ENCODE measurements at regions not wholly inside any gene's neighbourhood (a gene's known extent, or its start where the extent isn't known, plus 50 kb on each side); places are given as distances from the start of the nearest gene placed in this dataset.

DNA sequence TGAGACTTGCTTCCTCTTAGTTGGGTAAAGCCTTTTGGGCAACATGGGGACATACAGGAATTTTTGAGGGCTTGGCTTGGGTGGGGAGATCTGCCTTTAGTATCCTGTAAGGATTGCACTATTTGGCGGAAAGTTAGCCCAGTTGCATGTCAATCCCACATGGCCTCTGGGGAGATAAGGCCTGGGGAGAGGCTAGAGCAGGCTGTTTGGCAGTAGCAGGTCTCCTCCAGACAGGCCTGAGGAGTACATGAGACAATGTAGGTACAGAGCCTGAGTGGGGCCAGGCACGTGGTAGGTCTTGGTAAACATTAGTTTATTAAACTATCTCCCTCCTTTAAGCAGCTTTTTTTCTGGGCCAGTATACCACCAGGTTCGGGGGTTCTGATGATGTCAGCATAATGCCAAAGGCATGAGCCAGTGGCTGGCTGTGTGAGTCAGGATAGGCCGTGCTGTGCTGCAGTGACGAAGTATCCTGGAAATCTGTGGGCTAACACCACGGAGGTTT is 147.9 kb downstream of the VEGFA start:
- DNase-seq (ENCODE audit: low spot score) = no peak

DNA sequence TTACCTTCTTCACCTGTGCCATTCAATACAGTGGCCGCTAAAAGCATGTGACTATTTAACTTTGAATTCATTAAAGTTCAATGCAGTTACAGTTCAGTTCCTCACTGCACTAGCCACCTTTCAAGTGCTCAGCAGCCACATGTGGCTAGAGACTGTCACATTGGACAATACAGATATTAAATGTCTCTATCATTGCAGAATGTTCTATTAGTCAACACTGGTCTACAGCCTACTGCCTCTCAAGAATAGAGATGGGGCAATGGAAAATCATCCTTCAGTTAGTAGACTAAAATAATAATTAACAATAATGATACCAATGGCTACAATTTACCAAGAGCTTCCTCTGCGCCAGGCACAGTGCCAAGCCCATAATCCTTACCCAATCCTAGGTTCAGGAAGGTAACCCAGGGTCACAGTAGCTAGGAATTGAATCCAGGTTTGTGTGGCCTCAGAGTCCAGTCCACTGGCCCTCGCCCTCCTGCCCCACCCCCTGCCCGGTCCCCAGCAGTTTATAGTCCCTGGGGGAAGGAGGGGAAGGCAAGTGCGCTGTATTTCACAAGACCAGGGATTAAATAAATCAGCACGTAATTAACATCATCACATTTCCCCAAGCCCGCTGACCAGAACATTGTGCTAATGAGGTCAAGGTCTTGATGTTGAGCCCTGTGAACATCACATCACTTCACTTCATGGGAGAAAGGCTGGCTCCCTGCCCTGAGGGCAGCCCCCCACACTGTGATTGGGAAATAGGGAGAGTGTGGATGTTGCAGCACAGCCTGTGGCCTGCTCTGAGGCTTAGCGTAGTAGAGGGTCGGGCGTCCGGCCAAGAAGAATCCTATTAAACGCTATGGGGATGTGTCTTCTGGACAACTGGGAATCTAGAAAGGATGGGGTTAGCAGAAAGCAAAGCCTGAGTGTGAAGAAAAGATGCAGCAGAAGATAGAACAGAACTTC is 147.2 kb downstream of the VEGFA start:
- DNase-seq (ENCODE audit: low spot score) = no peak

DNA sequence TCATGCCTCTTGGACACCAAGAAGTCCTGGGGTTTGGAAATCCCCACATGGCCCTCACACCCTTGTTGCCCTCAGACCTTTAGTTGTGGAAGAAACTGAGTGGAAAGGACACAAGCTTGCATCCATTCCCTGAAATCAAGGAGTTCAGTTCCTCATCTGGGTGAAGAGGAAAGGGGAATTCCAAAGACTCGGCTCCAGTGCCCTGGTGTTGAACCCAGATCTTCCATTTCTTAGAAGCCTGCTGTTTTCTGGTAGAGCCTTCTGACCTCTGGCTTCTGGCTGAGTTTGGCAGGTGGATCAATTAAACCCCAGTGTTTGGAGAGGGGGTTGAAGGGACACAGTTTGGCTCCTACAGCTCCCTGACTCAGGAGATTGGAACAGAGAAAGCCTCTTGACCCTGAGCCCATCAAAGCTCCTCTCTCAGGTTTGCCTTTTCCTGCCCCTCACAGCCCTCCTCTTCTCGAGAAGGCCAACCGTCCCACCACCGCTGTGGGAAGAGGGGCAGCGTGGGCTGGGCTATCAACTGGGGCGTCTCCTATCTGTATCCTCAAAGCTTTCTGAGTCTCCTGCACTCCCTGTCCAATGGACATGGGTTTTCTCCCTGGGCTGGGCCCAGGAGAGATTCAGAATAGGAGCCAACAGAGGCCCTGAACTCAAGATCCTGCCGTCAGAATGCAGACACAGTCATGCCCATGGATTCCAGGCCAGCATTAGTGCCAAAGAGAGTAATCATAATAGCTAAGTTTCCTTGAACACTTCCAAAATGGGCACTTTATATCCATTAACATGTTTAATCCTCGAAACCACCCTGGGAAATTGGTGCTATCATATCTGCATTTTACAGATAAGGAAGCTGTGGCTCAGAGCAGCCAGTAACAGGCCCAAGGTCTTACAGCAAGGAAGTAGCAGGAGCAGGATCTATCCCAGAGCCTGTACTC is 146.2 kb downstream of the VEGFA start:
- DNase-seq (ENCODE audit: low spot score) = no peak

DNA sequence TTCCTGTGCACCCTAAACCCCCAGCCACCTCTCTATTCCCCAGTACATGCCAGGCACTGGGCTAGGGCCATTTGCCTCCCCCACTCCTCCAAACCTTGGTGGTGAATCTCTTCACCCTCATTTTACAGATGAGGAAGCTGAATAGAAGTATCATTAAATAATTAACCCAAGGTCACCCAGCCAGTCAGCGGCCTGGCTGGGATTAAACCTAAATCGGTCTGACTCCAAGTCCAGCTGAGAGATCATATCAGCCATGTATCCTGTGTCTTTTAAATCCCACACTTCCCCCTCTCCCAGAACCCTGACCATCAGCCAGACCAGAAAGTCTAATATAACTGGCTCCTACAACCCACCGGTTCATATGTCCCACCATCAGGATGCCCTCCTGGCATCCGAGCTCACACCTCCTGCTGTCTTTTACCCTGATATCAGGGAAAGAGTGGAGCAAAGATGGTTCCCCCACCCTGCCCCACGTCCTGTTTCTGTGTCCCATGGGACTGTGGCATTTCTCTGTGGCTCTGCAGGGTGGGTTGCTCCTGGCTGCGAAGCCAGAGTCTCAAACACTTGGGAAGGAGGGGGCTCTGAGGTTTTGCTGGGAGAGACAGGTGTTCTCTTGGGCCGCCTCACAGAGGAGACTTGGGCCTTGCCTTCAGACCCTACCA is 145.3 kb downstream of the VEGFA start:
- no peak for DNase-seq (ENCODE audit: low spot score)

DNA sequence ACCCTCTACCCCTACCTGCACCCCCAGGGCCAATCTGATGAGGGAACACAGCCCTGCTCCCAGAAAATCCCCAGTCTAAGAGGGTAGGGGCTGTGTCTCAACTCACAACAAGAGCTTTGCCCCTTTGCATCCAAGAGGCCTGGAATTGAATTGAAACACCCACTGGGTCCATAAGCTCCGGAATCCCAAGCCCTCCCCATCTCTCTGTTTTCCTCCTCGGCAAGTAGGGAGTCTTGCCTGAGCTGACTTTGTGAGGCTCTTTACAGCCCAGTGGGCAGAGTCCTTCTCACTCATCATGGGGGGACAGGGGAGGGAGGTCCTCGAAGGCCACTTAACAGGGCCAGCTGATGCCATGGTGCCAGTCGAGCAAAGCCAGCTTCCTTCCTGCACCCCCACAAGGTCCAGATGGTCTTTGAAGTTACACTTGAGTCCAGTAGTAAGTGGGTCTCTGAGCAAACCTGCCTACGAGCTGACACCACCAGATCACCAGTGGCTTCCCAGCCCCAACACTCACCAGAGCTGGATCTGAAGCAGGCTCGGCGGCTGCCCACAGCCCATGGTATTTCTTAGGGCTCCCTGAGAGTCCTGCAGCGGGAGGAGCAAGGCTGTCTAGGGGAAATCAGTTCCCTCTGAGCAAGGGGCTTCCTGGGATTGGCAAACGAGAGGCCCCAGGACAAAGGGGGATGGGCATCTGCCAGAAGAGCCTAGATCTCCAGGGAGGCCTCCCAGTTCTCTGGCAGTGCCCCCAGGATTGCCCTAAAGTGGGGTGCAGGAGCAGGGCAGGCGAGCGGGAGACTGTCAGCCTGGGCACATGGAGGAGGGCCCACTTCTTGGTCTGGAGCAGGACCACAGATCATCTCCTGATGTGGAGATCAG is 144.5 kb downstream of the VEGFA start:
- DNase-seq (ENCODE audit: low spot score) = no peak

DNA sequence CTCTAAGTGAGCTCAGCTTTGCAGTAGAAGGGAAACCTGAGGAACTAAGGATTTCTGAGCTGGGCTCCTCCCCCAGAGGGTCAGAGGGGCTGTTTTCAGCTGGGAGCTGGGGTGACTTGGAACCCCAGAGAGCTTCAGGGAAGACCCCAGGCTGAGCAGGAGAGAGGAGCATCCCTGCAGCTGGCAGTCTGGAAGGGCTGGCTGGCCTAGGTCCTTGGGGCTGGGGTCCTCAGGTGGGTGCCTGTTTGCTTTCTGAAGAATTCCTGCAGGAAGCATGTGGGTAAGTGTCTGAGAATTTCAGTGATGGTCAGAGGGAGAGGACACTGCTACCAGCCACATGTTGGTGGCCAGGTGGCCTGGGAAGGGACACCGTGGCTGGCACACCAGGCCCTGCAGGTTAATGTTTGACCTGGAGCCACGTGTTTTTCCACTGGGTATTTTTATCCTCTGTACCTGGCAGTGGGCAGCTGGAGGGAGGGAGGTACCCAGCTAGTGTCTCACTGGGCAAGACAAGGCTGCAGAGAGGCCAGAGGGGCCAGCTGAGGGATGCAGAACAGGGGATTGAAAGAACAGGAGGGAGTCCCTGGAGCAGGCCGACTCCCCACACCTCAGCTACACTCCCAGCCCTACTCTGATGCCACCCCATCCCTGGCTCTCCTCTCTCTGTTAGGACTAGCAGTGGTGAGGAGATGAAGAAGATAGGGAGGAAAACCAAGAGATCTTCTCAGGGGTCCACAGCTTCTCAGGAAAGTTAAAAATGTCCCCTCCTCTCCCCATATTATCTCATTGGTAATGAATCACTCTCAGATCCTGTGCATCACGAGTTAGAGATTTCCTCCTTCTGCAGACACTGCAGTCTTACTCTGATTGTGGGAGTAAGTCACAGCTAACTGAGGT is 143.6 kb downstream of the VEGFA start:
- DNase-seq (ENCODE audit: low spot score) = no peak

DNA sequence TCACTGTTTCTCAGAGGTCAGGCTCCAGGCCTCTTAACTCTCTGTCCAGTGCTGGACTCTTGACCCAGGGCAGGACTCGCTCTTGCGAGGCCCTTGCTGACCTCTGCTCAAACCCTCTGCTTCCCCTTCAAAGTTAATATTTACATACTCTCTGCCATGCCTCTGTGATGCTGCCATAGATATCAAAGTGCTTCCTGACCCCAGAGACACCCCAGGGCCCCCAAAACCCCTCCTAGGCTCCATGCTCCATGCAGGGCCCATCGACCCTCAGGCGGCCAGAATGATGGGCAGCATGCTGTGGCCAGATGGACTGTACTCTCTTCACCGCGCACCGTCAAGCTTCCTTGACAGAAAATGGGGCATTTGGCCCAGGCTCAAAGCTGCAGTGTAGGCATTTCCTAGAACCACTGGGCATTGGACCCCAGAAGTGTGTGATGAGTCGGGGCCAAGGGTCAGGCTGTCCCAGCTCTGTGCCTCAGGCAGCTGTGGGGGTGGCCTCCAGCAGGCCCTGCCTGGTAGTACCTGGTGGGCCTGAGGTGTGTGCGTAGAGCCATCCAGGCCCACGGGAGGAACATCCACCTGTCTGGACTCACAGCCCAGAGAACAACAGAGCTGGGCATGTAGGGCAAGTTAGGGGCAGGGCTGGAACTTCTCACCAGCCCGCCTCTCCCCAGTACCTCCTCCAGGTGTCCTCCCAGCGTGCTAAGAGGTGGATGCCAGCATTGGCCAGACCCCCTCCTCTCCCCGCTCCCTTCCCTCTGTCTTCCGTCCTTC is 142.8 kb downstream of the VEGFA start:
- DNase-seq (ENCODE audit: low spot score) = no peak

DNA sequence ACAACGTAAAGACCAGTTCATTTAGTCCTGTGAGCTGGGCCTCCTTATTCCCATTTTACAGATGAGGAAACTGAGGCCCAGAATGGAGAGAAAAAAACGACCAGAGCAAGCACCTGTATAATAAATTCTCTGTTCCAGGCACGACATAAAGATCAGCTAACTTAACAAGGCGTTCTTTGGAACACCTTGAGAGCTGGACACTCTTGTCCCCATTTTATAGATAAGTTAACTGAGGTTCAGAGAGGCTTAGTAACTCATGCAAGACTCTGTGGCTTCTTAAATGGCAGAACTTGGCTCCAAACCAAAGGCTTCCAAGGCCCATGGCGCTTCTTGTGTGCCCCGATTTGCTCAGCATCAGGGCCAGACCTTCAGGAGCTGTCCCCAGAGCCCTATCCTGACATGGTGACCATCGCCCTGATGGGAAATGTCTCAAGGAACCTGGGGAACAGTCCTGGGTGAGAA is 142.1 kb downstream of the VEGFA start:
- DNase-seq (ENCODE audit: low spot score) = no peak

DNA sequence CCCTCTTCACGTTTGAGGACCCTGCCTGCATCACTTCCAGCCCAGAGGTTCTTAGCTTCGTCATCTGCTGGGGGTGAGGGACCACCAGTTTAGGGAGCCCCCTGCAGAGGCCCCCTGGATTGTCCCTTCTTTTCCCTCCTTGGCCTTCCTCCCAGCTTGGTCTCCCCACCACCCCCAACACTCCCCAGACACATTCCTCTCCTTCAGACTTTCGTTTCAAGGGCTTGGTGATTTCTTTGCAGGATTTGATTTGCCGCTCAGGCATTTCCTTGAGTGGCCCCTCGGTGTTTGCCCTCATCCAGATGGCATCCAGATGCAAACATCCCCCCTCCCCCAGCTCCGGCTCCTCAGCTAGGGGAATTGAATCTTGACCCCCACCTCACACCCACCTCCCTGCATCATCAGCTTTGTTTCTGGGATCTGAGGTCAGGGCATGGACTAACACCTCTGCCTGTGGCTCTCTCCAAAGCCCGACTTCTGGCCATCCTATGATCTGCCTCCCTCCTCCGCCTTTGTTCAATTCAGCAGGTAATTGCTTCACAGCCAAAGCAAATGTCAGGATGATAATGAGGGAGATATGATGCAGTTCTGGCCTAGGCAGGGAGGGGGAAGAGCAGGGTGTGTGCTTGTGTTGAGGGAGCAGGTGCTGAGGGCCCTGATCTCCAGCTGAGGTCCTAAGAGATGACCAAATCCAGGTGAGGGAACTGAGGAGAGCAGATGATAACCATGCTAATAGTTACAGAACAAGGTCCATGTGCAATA is 141.5 kb downstream of the VEGFA start:
- no peak for DNase-seq (ENCODE audit: low spot score)

DNA sequence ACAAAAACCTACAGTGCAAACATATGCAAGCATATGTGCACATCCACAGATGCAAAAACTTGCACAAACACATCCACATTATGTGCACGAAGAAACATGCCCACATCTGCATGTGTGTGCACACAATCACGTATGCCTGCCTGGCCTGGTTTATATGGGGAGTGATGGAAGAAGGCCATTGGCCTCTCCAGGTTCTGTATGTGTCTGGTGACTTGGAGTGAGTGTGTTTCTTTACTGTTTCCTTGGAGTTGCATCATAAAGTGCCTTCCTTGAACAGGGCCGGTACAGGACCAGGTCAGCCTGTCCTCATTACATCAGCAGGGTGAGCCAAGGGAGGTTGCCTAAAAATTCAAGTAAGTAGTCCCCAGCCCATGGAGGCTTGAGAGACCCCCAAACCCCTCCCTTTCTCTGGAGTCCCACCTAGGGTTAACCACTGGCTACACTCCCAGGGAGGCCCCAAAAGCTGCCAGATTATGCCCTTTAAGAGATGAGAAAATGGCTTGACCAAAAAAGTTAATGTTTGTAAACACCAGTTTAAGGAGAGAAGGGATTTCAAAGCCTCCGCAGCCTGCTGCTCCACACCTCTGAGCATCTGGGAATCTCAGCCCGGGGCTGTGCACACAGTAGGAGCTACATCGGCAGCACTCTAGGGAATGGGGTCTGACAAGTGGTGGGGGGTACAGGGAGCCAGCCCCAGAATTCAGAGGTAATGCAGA is 140.8 kb downstream of the VEGFA start:
- no peak for DNase-seq (ENCODE audit: low spot score)

DNA sequence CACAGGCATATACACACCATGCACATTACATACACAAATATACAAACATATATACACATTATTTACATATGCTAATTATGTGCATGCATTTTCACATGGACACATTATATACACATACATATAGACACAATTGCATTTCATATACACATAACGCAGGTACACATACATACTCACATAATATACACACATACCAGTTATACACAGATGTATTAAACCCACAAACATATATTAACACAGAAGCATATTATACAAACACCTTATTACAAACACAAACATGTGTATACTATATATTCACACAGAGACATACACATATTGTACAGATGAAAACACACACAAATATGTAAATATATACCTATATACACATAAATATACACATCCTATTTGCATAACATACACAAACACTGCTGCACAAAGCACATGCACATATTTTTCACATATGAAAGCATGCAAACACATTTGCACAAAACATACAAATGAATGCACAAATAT is 140.2 kb downstream of the VEGFA start:
- no peak for DNase-seq (ENCODE audit: low spot score)

DNA sequence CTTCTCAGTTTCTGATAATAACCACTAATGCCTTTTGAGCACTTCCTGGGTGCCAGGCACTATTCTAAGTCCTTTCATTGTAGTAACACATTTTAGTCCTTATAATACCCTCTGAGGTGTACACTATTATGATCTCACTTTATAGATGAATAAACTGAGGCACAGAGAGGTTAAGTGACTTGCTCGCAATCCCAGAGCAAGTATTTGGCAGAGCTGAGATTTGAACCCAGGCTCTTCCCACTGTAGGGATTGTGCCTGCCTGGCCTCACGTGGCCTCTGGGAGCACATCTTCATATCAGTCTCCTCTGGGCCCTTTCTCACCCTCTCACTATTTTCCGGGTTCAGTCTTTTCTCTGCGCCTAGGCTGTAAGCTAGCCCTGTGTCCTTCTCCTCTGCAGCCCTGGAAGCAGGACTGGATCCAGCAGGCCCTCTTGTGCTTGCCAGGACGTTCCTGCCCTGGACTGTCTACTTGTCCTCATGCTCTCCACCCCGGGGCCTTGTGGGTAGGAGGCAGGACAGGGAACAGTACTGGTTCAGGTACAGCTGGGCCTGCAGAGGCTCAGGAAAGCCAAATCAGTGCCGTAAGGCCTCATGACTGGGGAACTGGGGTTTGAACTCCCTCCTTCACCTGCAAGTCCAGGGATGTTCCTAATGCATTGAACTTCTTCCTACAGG is 139.6 kb downstream of the VEGFA start:
- no peak for DNase-seq (ENCODE audit: low spot score)

DNA sequence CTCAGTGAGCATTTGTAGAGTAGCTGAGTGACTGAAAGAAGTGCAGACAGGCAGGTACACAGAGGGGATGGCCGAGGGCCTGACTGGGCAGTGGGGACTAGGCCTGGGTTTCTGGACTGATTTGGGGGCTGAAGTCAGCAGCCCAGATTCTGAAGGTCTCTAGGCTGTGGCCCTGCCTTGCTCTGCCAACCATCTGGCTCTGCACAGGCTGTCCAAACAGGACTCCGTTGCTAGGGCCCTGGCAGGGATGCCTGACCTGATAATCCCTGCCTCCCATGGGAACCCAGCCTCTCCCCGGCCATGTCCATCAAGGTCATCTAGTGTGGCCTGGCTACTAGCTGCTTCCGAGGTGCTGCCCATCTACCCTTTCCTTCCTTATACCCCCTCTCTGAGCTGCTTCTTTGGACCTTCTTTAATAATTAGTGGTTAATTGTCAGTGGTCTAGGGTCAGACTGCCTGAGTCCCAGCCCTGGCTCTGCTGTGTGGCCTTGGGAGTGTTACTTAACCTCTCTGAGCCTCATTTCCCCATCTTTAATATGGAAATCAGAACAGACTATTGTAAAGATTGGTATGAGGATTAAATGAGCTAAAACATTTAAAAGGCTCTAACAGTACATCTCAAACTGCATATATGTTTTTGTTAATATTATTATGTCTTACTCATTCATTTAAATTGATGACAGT is 137.9 kb downstream of the VEGFA start:
- no peak for DNase-seq (ENCODE audit: low spot score)

DNA sequence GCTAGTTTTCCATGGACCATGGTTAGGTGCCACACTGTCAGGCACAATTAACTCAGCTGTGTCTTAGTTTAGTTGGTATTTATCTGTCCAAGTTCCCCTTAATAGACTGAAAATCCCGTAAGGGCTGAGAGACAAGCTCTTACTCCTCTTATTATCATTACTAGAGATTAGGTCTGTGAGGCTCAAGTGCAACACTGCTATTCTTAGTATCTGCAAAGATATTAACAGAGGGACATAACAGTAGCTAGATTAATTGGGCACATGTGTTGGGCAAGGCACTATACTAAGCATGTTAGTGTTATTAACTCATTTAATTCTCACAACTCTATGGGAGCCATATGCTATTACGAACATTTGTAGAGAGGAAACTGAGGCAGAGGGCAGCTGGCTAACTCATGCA is 137.3 kb downstream of the VEGFA start:
- DNase-seq (ENCODE audit: low spot score) = no peak

DNA sequence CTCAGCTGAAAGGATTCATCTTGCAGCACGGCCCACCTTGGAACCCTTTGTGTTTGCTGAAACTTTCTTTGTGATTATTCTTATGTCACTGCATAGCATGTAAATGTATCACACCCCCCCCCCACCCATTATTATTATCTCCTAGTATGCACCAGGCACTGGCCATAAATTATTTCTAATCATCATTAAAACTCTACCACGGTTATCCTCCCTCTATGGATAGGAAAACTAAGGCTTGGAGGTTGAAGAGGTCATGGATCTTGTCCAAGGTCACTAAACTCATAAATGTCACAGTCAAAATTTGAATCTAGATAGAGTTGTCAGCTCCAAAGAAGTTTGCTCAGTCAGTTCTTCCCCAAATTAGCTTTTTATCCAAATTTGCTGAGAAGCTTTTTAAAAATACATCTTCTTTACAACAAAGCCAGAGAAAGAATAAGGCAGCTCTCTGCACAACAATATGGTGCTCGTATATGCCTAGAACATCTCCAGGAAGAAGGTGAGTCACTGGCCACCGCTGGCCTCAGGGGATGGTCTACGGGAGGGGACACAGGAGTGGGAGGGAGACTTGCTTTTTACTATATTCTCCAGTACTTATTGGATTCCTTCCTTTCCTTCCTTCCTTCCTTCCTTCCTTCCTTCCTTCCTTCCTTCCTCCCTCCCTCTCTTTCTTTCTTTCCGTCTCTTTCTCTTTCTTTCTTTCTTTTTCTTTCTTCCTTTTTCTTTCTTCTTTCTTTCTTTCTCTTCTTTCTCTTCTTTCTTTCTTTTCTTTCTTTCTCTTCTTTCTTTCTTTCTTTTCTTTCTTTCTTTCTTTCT is 134.5 kb downstream of the VEGFA start:
- DNase-seq (ENCODE audit: low spot score) = no peak

Data from CD4-positive, alpha-beta T cell treated with Interleukin-6 at 100 ng/mL for 8 hours (primary cell).